GM18861 (cell line): ENCODE measurements at regions not wholly inside any gene's neighbourhood (a gene's known extent, or its start where the extent isn't known, plus 50 kb on each side); places are given as distances from the start of the nearest gene placed in this dataset.

Experiments
- ATAC-seq: cut with Tn5 transposase; IDR thresholded peaks from one replicate; pipeline ENCODE4 v1.9.1; 2021; ENCODE audit not compliant: unreplicated experiment

GRCh38 chr15:45743426-45744235 lies 108.8 kb downstream of the SQOR start:
- no peak for ATAC-seq

DNA sequence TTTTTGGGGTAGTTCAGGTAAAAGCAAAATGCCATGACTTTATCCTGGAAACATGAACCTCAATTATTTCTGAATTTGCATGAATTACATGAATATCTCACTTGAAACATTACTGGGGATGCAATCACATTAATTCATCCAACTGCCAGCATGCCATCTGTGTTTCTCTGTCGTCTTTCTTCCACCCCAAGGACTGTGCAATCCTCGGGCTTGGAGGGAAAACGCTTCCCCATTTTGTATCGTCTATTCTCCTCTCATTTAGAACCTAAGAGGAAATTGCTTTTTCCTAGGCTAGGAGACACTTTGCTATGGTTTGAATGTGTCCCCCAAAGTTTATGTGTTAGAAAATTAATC lies 109.4 kb downstream of the SQOR start:
- ATAC-seq, result no peak

DNA sequence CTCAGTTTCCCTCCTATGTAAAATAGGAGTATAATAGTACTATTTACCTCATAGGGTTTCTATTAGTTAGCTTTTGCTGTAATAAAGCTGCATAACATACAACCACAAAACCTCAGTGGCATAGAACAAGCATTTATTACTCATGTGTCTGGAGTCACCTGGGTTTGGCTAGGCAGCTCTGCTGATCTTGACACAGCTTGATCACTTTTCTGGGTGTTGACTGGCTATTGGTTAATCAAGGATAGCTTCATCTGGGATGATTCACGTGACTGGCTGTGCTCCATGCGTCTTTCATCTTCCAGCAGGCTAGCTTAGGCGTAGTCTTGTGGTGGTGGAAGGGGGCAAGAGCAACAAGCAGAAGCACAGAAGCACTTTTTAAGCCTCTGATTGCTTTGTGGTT lies 112.6 kb downstream of the SQOR start:
- no peak for ATAC-seq

- ATAC-seq, result no peak
These were observed 116.8 kb downstream of the SQOR start for GRCh38 chr15:45751629-45752028.

DNA sequence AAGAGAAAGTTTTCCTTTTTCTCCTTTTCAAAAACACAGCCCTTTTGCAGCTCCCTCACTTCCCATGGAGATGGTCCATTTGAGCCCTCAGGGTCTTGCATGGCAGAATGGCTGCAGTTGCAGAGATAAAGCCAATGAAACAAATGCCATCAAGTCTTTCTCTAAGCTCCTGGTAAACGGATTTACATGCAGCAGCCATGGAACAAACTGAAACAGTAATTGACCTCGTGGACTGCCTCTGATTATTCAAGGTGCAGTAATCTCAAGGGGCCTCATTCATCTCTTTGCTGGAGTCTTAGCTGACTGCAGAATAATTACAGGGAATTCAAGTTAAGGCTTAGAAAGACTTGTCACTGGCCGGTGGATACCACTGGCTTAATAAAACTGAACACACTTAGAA lies 125.1 kb downstream of the SQOR start:
- ATAC-seq, result no peak

DNA sequence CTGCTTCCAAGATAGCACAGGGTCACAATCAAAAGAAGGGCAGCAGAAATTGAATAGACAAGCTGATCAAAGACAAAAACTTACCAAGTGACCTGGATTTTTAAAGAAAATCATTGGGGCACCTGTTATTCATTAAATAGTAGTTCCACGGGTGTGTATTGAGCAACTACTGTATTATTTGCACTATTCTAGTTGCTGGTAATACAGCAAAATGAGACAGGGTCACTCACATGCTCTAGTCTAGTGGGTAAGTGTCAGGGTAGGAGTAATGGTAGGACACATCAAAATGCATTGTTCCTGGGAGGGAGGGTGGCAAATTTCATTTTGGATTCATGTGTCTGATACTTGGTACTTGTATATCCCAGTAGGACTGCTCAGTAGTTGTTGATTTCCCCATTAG lies 127.9 kb downstream of the SQOR start:
- ATAC-seq, result no peak

DNA sequence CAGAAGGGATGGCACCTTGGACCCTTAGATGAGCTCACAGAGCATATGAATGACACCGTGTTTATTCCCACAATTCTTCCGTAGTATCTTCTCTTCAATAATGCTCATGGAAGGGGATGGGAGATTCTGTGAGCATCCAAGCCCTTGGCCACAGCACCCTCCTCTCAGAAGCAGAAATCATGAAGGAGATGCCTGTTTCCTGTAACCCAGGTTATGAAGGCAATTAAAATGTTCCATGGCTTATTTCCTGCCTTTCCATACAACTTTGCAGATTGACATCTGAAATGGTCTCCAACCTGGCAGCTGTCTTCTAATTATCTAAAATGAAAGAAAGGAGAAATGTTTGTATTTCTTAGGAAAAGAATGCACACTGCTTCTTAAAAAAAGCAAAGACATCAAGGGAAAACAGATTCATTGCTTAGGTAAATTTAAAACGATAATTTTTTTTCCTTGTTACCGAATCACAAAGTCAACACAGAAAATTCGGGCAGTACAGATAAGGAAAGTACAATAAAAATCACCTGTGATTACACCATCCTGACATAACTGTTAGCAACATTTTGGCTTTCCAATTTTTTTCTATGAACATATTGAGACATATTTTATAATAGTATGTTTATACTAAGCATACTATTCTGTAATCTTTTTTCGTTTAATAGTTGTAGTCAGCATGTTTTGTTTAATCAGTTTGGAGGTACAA lies 128.5 kb downstream of the SQOR start:
- no peak for ATAC-seq

GRCh38 chr15:45773149-45773548 lies 138.3 kb downstream of the SQOR start:
- ATAC-seq, result no peak

DNA sequence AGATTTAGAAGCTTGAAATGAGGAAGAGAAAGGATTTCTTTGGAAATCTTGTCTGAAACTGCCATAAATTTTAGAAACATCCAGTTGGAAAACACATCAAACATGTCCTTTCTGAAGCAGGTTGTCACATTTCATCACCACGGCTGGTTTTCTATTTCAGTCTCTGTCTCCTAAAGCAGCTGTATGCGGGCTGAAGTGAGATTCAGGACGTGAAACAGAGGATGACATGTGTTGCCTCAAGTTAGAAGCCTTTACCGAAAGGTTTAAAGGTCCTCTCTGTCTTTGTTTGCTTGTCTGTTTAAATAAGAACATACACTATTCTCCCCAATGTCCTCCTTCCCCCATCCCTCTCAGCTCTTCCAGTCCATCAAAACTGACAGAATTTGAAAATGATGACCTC lies 141.9 kb downstream of the SQOR start:
- ATAC-seq, result no peak

GRCh38 chr15:45777781-45778180 lies 143.0 kb downstream of the SQOR start:
- no peak for ATAC-seq

- no peak for ATAC-seq
These were observed 145.5 kb downstream of the SQOR start for GRCh38 chr15:45780352-45780751.

DNA sequence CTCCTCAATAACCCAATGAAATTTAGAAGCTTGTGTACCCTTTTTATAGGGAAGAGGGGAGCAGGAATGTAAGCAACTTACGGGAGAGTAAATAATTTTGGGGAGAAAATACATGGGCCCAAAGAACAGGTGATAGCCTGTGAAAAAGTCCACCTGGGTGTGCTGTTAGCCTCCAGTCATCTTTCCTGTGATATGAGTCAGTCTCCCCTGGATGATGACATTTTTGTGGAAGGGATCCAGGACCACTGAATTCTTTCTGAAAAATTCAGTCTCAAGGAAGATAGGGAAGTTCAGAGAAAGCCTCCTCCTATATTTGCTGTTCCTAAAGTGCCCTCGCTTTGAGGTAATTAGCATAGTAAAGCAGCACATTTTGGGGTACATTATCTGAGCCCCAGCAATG lies 149.8 kb downstream of the SQOR start:
- ATAC-seq, result no peak

- no peak for ATAC-seq
These were observed 151.1 kb downstream of the SQOR start for GRCh38 chr15:45785897-45786296.

DNA sequence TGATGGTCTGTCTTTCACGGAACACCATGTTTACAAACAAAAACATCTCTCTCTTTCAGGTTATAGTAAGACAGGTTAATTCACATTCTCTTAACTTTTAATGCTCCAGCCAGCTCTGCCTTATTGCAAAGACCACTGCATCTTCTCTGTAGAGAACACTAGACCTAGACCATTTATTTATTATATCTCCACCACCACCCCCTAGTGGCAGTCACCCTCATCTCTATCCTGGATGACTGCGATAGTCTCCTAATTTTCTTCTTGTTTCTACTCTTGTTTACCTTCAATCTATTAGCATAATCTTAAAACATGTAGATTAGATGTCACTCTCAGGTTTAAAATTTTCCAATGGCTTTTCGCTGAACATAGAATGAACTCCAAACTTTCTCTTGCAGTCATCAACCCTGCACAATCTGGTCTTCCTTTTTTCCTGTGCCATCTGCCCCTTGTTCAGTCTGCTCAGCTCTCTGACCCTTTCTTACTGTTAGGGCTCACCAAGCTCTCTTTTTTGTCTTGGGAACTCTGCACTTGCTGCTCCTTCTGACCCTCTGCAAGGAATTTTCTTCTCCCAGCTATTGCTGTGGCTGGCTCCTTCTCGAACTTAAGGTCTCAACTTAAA lies 155.6 kb downstream of the SQOR start:
- ATAC-seq, result no peak

DNA sequence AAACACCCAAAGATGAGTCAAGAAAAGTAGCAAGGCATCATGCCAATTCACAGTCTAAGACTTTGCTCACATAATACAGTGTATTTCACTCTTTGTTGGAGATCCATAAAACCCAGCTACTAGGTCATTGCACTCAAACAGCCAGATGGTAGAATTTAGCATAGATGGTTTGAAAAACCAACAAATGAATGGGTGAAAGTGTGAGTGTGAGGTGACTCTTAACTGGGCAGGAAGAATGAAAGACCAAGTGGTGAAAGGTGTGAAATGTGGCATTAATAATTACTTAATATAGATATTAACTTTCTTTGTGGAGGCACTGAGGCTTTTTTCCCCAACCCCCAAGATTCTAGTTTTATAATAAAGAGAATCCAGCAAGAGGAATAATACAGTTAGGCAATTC lies 159.5 kb downstream of the SQOR start:
- no peak for ATAC-seq

GRCh38 chr15:45794712-45795439 lies 160.0 kb downstream of the SQOR start:
- ATAC-seq, result no peak

GRCh38 chr15:45795440-45796069 lies 160.7 kb downstream of the SQOR start:
- ATAC-seq, result no peak

- ATAC-seq, result no peak
These were observed 161.6 kb downstream of the SQOR start for GRCh38 chr15:45796433-45796832.

DNA sequence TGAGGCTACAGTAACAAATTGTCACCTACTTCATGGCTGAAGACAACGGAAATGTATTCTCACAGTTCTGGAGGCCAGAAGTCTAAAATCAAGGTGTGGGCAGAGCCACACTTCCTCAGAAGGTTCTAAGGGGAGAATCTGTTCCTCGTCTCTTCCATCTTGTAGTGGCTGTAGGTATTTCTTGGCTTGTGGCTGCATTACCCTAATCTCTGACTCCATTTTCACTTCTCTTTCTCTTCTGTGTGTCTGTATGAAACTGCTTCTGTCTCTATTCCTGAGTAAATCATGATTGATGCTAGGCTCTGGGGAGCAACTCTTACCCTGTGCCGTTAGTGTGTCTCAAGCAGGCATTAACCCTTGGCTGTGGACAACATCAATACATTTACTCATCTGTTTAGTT lies 164.7 kb downstream of the SQOR start:
- ATAC-seq, result no peak

DNA sequence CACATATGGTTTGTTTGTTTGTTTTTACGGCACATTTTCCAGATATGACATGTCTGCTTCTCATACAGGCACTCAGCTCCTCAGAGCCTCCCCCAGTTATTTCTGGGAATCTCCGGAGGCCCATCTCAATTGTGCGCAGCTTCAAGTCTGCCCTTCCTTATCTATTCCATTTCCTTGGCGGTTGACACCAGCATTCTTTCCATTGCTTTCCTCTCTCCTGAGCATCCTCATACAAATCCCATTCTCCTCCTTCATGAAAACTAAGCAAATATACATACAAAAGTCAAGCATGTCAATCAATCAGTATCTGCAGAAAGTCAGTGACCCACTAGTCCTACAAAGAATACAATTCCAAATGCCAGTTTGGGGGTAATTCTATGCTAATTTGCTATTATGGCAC lies 166.7 kb downstream of the SQOR start:
- ATAC-seq, result no peak

DNA sequence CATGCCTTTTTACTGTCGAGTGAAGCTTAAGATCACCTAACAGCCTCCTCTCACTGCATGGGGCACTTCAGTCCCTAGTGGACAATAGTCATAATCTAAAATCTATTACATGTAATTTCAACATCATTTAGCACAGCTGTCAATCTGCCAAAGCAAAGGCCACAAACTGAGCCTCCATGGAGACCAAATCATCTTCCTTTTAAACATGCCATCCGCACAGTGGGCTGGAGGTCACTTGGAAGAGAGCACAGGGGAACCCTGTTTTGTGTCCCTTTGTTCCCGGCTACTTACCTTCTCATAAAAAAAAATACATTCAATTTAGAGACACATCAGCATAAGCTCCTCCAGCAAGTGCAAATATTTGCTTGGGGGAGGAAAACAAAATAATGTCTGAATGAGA lies 167.3 kb downstream of the SQOR start:
- ATAC-seq, result no peak
